ENCODE measurements at regions not wholly inside any gene's neighbourhood (a gene's known extent, or its start where the extent isn't known, plus 50 kb on each side); places are given as distances from the start of the nearest gene placed in this dataset.
"Not testable (repeated sequence)": the region's sequence is repeated elsewhere in the genome, so short reads cannot be mapped to it uniquely, and the experiment has no call there.

GRCh38 chr15:83335542-83335941 lies 51.1 kb upstream of the BNC1 start:
- not testable (repeated sequence) for H3K36me3 ChIP-seq (ENCODE audit: control insufficient read depth in 2 of 2, insufficient read depth in 2 of 2, low read length in 2 of 2); H3K4me1 ChIP-seq (ENCODE audit: control insufficient read depth in 2 of 2, insufficient read depth in 2 of 2, low read length in 2 of 2); H3K27me3 ChIP-seq (ENCODE audit: control insufficient read depth in 2 of 2, insufficient read depth in 2 of 2, low read length in 2 of 2); H3K9ac ChIP-seq (ENCODE audit: low read depth in 1 of 2, low read length in 2 of 2); H3K4me3 ChIP-seq (ENCODE audit: low read length in 2 of 2); H3K27ac ChIP-seq (ENCODE audit: low read depth in 2 of 2, low read length in 2 of 2); H3K9me3 ChIP-seq (ENCODE audit: control insufficient read depth in 2 of 2, low read length in 2 of 2)

GRCh38 chr15:83339396-83339795 lies 54.9 kb upstream of the BNC1 start:
- Histone ChIP-seq H3K9ac (ENCODE audit: low read depth in 1 of 2, low read length in 2 of 2) (no peak overlapping the region), H3K36me3 (ENCODE audit: control insufficient read depth in 2 of 2, insufficient read depth in 2 of 2, low read length in 2 of 2) (no peaks in the 10 kb centered on the region), H3K4me3 (ENCODE audit: low read length in 2 of 2) (no peak overlapping the region), H3K27ac (ENCODE audit: low read depth in 2 of 2, low read length in 2 of 2) (no peak overlapping the region), H3K9me3 (ENCODE audit: control insufficient read depth in 2 of 2, low read length in 2 of 2) (no peaks in the 10 kb centered on the region), H3K27me3 (ENCODE audit: control insufficient read depth in 2 of 2, insufficient read depth in 2 of 2, low read length in 2 of 2) (no peaks in the 10 kb centered on the region), H3K4me1 (ENCODE audit: control insufficient read depth in 2 of 2, insufficient read depth in 2 of 2, low read length in 2 of 2) (no peaks in the 10 kb centered on the region)

GRCh38 chr15:83340087-83340486 lies 55.6 kb upstream of the BNC1 start:
- Histone ChIP-seq H3K9ac (ENCODE audit: low read depth in 1 of 2, low read length in 2 of 2) (no peak overlapping the region), H3K4me1 (ENCODE audit: control insufficient read depth in 2 of 2, insufficient read depth in 2 of 2, low read length in 2 of 2) (no peaks in the 10 kb centered on the region), H3K4me3 (ENCODE audit: low read length in 2 of 2) (no peak overlapping the region), H3K9me3 (ENCODE audit: control insufficient read depth in 2 of 2, low read length in 2 of 2) (no peaks in the 10 kb centered on the region), H3K36me3 (ENCODE audit: control insufficient read depth in 2 of 2, insufficient read depth in 2 of 2, low read length in 2 of 2) (no peaks in the 10 kb centered on the region), H3K27me3 (ENCODE audit: control insufficient read depth in 2 of 2, insufficient read depth in 2 of 2, low read length in 2 of 2) (no peaks in the 10 kb centered on the region), H3K27ac (ENCODE audit: low read depth in 2 of 2, low read length in 2 of 2) (no peak overlapping the region)

GRCh38 chr15:83346342-83346741 lies 61.9 kb upstream of the BNC1 start:
- Histone ChIP-seq H3K9ac (ENCODE audit: low read depth in 1 of 2, low read length in 2 of 2) (no peak overlapping the region), H3K36me3 (ENCODE audit: control insufficient read depth in 2 of 2, insufficient read depth in 2 of 2, low read length in 2 of 2) (no peaks in the 10 kb centered on the region), H3K27me3 (ENCODE audit: control insufficient read depth in 2 of 2, insufficient read depth in 2 of 2, low read length in 2 of 2) (no peaks in the 10 kb centered on the region), H3K4me3 (ENCODE audit: low read length in 2 of 2) (no peak overlapping the region), H3K9me3 (ENCODE audit: control insufficient read depth in 2 of 2, low read length in 2 of 2) (no peaks in the 10 kb centered on the region), H3K4me1 (ENCODE audit: control insufficient read depth in 2 of 2, insufficient read depth in 2 of 2, low read length in 2 of 2) (no peaks in the 10 kb centered on the region), H3K27ac (ENCODE audit: low read depth in 2 of 2, low read length in 2 of 2) (no peak overlapping the region)

- H3K36me3 ChIP-seq (ENCODE audit: control insufficient read depth in 2 of 2, insufficient read depth in 2 of 2, low read length in 2 of 2), result no peaks in the 10 kb centered on the region
- H3K27me3 ChIP-seq (ENCODE audit: control insufficient read depth in 2 of 2, insufficient read depth in 2 of 2, low read length in 2 of 2), result no peaks in the 10 kb centered on the region
- H3K9ac ChIP-seq (ENCODE audit: low read depth in 1 of 2, low read length in 2 of 2), result no peak overlapping the region
- no peaks in the 10 kb centered on the region for H3K4me1 ChIP-seq (ENCODE audit: control insufficient read depth in 2 of 2, insufficient read depth in 2 of 2, low read length in 2 of 2)
- H3K4me3 ChIP-seq (ENCODE audit: low read length in 2 of 2), result no peak overlapping the region
- H3K27ac ChIP-seq (ENCODE audit: low read depth in 2 of 2, low read length in 2 of 2), result no peak overlapping the region
- no peaks in the 10 kb centered on the region for H3K9me3 ChIP-seq (ENCODE audit: control insufficient read depth in 2 of 2, low read length in 2 of 2)
Measured at GRCh38 chr15:83352119-83352518, 67.7 kb upstream of the BNC1 start.

GRCh38 chr15:83356501-83357399 lies 72.3 kb upstream of the BNC1 start:
- H3K4me3 ChIP-seq (ENCODE audit: low read length in 2 of 2), result no peak overlapping the region
- H3K36me3 ChIP-seq (ENCODE audit: control insufficient read depth in 2 of 2, insufficient read depth in 2 of 2, low read length in 2 of 2), result no peaks in the 10 kb centered on the region
- no peaks in the 10 kb centered on the region for H3K4me1 ChIP-seq (ENCODE audit: control insufficient read depth in 2 of 2, insufficient read depth in 2 of 2, low read length in 2 of 2)
- H3K9ac ChIP-seq (ENCODE audit: low read depth in 1 of 2, low read length in 2 of 2), result no peak overlapping the region
- H3K27ac ChIP-seq (ENCODE audit: low read depth in 2 of 2, low read length in 2 of 2), result no peak overlapping the region
- H3K9me3 ChIP-seq (ENCODE audit: control insufficient read depth in 2 of 2, low read length in 2 of 2), result no peaks in the 10 kb centered on the region
- H3K27me3 ChIP-seq (ENCODE audit: control insufficient read depth in 2 of 2, insufficient read depth in 2 of 2, low read length in 2 of 2), result peaks cover 0 to 3% of the 10 kb centered on the region in 2 donors

- Histone ChIP-seq H3K4me3 (ENCODE audit: low read length in 2 of 2) (no peak overlapping the region), H3K9ac (ENCODE audit: low read depth in 1 of 2, low read length in 2 of 2) (no peak overlapping the region), H3K4me1 (ENCODE audit: control insufficient read depth in 2 of 2, insufficient read depth in 2 of 2, low read length in 2 of 2) (no peaks in the 10 kb centered on the region), H3K36me3 (ENCODE audit: control insufficient read depth in 2 of 2, insufficient read depth in 2 of 2, low read length in 2 of 2) (no peaks in the 10 kb centered on the region), H3K27me3 (ENCODE audit: control insufficient read depth in 2 of 2, insufficient read depth in 2 of 2, low read length in 2 of 2) (peaks cover 1 to 6% of the 10 kb centered on the region in 2 donors), H3K9me3 (ENCODE audit: control insufficient read depth in 2 of 2, low read length in 2 of 2) (no peaks in the 10 kb centered on the region), H3K27ac (ENCODE audit: low read depth in 2 of 2, low read length in 2 of 2) (no peak overlapping the region)
Measured at GRCh38 chr15:83358972-83359564, 74.6 kb upstream of the BNC1 start.

GRCh38 chr15:83362706-83363105 lies 78.2 kb upstream of the BNC1 start:
- H3K27me3 ChIP-seq (ENCODE audit: control insufficient read depth in 2 of 2, insufficient read depth in 2 of 2, low read length in 2 of 2), result peaks cover 13 to 22% of the 10 kb centered on the region in 2 donors
- H3K9ac ChIP-seq (ENCODE audit: low read depth in 1 of 2, low read length in 2 of 2), result no peak overlapping the region

GRCh38 chr15:83364501-83364900 lies 80.0 kb upstream of the BNC1 start:
- H3K9ac ChIP-seq (ENCODE audit: low read depth in 1 of 2, low read length in 2 of 2), result no peak overlapping the region

More at GRCh38 chr15:83362706-83363105, 78.2 kb upstream of the BNC1 start:
- H3K27ac ChIP-seq (ENCODE audit: low read depth in 2 of 2, low read length in 2 of 2), result no peak overlapping the region
- no peak overlapping the region for H3K4me3 ChIP-seq (ENCODE audit: low read length in 2 of 2)
- no peaks in the 10 kb centered on the region for H3K9me3 ChIP-seq (ENCODE audit: control insufficient read depth in 2 of 2, low read length in 2 of 2)
- no peaks in the 10 kb centered on the region for H3K4me1 ChIP-seq (ENCODE audit: control insufficient read depth in 2 of 2, insufficient read depth in 2 of 2, low read length in 2 of 2)
- no peaks in the 10 kb centered on the region for H3K36me3 ChIP-seq (ENCODE audit: control insufficient read depth in 2 of 2, insufficient read depth in 2 of 2, low read length in 2 of 2)

GRCh38 chr15:83365370-83365938 lies 81.0 kb upstream of the BNC1 start:
- Histone ChIP-seq H3K27me3 (ENCODE audit: control insufficient read depth in 2 of 2, insufficient read depth in 2 of 2, low read length in 2 of 2) (peaks cover 13 to 22% of the 10 kb centered on the region in 2 donors), H3K27ac (ENCODE audit: low read depth in 2 of 2, low read length in 2 of 2) (no peak overlapping the region), H3K4me3 (ENCODE audit: low read length in 2 of 2) (peak overlapping the region in 1 of 2 donors; percentile 49), H3K9ac (ENCODE audit: low read depth in 1 of 2, low read length in 2 of 2) (no peak overlapping the region), H3K36me3 (ENCODE audit: control insufficient read depth in 2 of 2, insufficient read depth in 2 of 2, low read length in 2 of 2) (no peaks in the 10 kb centered on the region), H3K9me3 (ENCODE audit: control insufficient read depth in 2 of 2, low read length in 2 of 2) (no peaks in the 10 kb centered on the region), H3K4me1 (ENCODE audit: control insufficient read depth in 2 of 2, insufficient read depth in 2 of 2, low read length in 2 of 2) (no peaks in the 10 kb centered on the region)

More at GRCh38 chr15:83364501-83364900, 80.0 kb upstream of the BNC1 start:
- no peaks in the 10 kb centered on the region for H3K4me1 ChIP-seq (ENCODE audit: control insufficient read depth in 2 of 2, insufficient read depth in 2 of 2, low read length in 2 of 2)
- no peak overlapping the region for H3K27ac ChIP-seq (ENCODE audit: low read depth in 2 of 2, low read length in 2 of 2)
- peaks cover 13 to 22% of the 10 kb centered on the region in 2 donors for H3K27me3 ChIP-seq (ENCODE audit: control insufficient read depth in 2 of 2, insufficient read depth in 2 of 2, low read length in 2 of 2)
- no peaks in the 10 kb centered on the region for H3K9me3 ChIP-seq (ENCODE audit: control insufficient read depth in 2 of 2, low read length in 2 of 2)
- H3K4me3 ChIP-seq (ENCODE audit: low read length in 2 of 2), result no peak overlapping the region
- H3K36me3 ChIP-seq (ENCODE audit: control insufficient read depth in 2 of 2, insufficient read depth in 2 of 2, low read length in 2 of 2), result no peaks in the 10 kb centered on the region

Data from mucosa of rectum (tissue), 2 donors.